NCI-H146 treated with DMSO at 0.1 percent for 48 hours (cell line): ENCODE measurements at regions not wholly inside any gene's neighbourhood (a gene's known extent, or its start where the extent isn't known, plus 50 kb on each side); places are given as distances from the start of the nearest gene placed in this dataset.
A peak's percentile ranks its signal among the peaks of the same experiment; 100 is the strongest.
"Not testable (repeated sequence)": the region's sequence is repeated elsewhere in the genome, so short reads cannot be mapped to it uniquely, and the experiment has no call there.

ENCODE experiments used
- DNase-seq: peaks from one replicate; lab custom pipeline; 2025; ENCODE audit not compliant: unreplicated experiment; lab: John Stamatoyannopoulos, UW

DNA sequence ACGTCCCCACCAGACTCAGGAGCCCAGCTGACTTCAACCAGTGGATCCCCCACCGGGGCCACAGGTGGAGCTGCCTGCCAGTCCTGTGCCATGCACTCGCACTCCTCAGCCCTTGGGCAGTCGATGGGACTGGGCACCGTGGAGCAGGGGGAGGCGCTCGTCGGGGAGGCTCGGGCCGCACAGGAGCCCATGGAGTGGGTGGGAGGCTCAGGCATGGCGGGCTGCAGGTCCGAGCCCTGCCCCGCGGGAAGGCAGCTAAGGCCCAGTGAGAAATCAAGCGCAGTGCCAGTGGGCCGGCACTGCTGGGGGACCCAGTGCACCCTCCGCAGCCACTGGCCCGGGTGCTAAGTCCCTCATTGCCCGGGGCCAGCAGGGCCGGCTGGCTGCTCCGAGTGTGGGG lies 52.3 kb upstream of the LRRC30 start:
- not testable (repeated sequence) for DNase-seq

DNA sequence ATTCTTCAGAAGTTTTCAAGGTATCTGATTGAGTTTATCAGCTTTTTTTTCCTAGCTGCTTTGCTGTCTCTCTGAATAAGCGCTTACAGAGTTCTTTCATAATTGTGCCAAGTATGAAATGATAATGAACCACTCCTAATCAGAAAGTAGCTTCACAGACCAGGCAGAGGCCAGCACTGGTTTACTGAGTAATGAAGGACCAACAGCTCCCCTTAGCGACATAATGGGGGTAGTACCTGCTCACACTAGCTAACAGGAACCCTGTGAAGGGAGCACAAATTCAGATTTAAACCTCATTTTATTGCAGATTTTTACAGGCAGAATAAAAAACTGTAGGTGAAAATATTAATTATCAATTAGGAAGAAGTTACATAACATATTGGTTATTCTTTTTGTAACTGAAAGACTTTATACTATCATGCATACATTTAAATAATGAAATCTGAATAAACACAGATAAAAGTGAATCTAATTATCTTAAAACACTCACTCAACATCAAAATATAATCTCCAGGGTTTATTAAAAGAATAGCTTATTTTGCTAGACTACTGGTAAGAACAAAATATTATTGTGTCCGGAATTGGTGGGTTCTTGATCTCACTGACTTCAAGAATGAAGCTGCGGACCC lies 53.7 kb upstream of the LRRC30 start:
- peak; percentile 17 for DNase-seq

DNA sequence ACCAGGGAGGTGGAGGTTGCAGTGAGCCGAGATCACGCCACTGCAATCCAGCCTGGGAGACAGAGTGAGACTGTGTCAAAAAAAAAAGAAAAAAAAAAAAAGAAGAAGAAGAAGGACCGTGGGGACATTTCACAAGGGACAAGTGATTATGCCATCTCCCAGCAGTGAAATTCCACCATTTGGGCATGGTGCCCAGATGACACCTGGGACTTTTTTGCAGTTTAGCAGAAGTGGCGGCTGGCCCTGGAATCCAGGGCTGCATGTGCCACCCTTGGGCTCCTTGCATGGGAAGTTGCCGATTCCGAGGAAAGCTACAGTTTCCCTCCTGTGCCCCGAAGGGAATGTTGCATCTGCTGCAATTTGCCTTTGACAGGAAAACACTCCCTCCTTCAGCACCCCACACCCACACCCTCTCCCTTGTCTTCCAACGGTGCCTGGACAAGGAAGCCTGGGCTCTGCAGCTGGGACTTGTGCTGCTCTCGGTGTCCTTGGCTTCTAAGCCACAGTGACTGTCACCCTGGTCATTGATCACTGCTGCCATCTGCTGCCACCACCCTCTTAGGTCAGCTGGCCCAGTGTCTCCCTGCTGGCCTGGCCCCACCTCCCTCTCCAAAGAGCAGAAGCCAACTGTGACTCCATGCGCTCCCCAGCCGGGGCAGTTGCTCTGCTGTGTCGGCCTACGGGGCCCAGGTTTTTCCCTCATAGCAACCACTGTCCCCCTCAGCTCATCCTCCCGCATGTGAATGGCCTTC lies 56.4 kb upstream of the LRRC30 start:
- no peak for DNase-seq

DNA sequence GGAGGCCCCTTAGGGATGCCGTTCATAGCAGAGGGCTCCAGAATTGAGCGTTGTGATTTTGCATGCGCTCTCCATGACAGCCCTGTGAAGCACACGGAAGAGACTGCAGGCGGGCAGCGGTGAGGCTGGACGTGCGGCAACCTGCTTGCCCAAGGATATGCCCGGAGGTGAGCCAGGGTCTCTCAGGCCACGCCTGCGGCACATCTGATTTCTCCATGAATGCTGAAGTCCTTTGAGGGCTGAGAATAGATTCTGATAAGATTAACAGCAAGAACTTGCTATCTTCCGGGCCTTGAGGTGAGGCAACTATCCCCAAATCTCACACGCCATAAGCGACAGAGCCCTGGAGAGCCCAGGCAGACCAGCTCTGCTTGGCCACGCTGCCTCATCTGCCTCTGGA lies 55.6 kb upstream of the LAMA1 start:
- no peak for DNase-seq

DNA sequence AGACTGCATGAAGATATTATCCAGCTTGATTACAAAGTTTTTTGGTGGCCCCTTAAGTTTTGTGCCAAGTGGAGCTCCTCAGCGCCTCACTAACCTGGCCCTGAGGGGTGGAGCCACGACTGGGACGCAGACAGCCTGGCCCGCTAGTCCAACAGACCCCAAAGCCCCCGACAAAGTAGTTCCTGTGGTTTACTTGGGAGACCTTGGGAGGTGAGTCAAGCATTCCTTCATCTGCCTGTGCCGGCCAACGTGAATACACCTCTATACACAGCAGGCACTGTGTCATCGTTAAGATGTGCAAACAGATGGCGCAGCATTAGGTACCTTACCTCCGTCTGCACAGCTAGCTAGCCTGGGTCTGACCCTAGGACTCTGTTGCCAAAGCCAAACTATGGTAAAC lies 55.0 kb upstream of the LAMA1 start:
- DNase-seq = no peak

DNA sequence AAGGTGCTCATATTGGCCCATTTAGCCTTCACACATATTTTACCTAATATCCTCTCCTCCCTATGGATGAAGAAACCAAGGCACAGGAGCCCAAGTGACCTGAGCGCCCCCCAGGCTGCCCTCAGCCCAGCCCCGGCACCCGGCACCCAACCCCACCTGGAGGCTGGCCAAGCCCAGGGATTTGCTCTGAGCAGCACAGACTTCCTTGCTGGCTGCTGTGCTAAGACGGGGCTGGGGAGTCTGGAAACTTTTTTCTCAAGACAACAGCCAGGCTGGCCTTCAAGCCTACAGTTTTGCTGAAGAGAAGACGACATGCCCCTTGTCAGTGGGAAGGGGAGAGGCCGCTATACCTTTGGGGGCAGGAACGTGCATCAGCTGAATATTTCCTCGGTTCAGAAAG lies 52.7 kb upstream of the LAMA1 start:
- DNase-seq = no peak

DNA sequence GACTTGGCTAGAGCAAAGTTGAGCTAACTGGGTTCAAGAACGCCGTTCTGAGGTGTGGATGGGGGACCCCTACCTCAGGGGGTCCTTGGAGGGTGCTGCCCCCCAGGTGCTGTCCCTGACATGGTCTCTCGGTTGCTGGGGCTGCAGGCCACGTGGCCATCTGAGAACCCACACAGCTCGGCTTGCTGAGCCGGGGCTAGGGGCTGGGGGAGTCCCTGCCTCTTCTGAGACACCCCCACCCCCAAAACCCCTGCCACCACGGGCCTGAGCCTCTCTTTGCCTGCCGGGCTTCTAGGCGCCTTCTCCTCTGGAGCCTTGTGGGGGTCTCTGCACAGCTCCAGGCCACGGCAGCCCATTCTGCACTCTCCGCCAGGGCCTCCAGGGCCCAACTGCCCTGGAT lies 52.0 kb upstream of the LAMA1 start:
- no peak for DNase-seq

DNA sequence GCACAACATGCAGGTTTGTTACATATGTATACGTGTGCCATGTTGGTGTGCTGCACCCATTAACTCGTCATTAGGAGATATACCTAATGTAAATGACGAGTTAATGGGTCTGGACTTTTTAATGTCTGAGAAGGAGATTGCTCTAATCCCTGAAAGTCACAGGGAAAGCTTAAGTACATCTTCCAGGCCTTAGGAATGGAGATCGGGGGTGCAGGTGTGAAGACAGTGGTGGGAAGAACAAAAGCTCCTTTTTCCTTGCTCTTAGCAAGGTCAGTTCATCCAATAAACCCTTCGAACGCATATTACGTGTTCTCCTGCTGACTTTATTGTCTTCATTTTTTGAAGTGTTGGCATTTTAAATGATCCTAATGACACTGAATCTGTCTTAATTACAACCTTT lies 50.8 kb upstream of the LAMA1 start:
- no peak for DNase-seq
